ENCODE measurements at regions not wholly inside any gene's neighbourhood (a gene's known extent, or its start where the extent isn't known, plus 50 kb on each side); places are given as distances from the start of the nearest gene placed in this dataset.

GRCh38 chr3:176512037-176512436 is 685.2 kb downstream of the TBL1XR1 start:
- no peaks in the 10 kb centered on the region for H3K27me3 ChIP-seq
- no peak for ATAC-seq
- WGBS, 2 donors (ENCODE audit: low coverage in 1 of 2) = 100% methylated on average over 1 of the region's 1 CpG; no CpG with 5 or more reads in 1 of the 2 donors
- H3K9me3 ChIP-seq = peaks cover 0 to 41% (median 0%) of the 10 kb centered on the region in 3 donors
- H3K4me1 ChIP-seq = no peaks in the 10 kb centered on the region
- H3K27ac ChIP-seq = no peak overlapping the region
- no peaks in the 10 kb centered on the region for H3K36me3 ChIP-seq
- TF ChIP-seq CTCF (IDR thresholded peaks at IDR 0.05) (no peak), POLR2AphosphoS5 (IDR thresholded peaks at IDR 0.05) (no peak), EP300 (IDR thresholded peaks at IDR 0.05) (no peak), POLR2A (IDR thresholded peaks at IDR 0.05) (no peak)
- no peak overlapping the region for H3K4me3 ChIP-seq

GRCh38 chr3:176510097-176510496 is 687.2 kb downstream of the TBL1XR1 start:
- Histone ChIP-seq H3K36me3 (no peaks in the 10 kb centered on the region), H3K27ac (no peak overlapping the region), H3K27me3 (no peaks in the 10 kb centered on the region), H3K4me1 (no peaks in the 10 kb centered on the region), H3K4me3 (no peak overlapping the region), H3K9me3 (peaks cover 0 to 37% (median 0%) of the 10 kb centered on the region in 3 donors)
- no peak for TF ChIP-seq CTCF (IDR thresholded peaks at IDR 0.05)
- TF ChIP-seq POLR2A (IDR thresholded peaks at IDR 0.05) = no peak
- no peak for TF ChIP-seq POLR2AphosphoS5 (IDR thresholded peaks at IDR 0.05)
- TF ChIP-seq EP300 (IDR thresholded peaks at IDR 0.05) = no peak
- ATAC-seq = no peak
- WGBS, 2 donors (ENCODE audit: low coverage in 1 of 2) = 93% methylated on average over 2 to 4 of the region's 4 CpGs

- ATAC-seq = no peak
- 71 to 85% methylated on average over 2 to 9 of the region's 9 CpGs for WGBS, 2 donors (ENCODE audit: low coverage in 1 of 2)
- TF ChIP-seq CTCF (IDR thresholded peaks at IDR 0.05) = no peak
- no peak for TF ChIP-seq POLR2A (IDR thresholded peaks at IDR 0.05)
- TF ChIP-seq POLR2AphosphoS5 (IDR thresholded peaks at IDR 0.05) = no peak
- no peak for TF ChIP-seq EP300 (IDR thresholded peaks at IDR 0.05)
- Histone ChIP-seq H3K36me3 (no peaks in the 10 kb centered on the region), H3K27me3 (no peaks in the 10 kb centered on the region), H3K27ac (no peak overlapping the region), H3K4me3 (no peak overlapping the region), H3K9me3 (no peaks in the 10 kb centered on the region), H3K4me1 (no peaks in the 10 kb centered on the region)
These were observed 691.2 kb downstream of the TBL1XR1 start for GRCh38 chr3:176505878-176506621.

GRCh38 chr3:176491084-176491483 is 706.2 kb downstream of the TBL1XR1 start:
- Histone ChIP-seq H3K27ac (no peak overlapping the region), H3K27me3 (no peaks in the 10 kb centered on the region), H3K36me3 (no peaks in the 10 kb centered on the region), H3K4me1 (no peaks in the 10 kb centered on the region), H3K4me3 (no peak overlapping the region), H3K9me3 (no peaks in the 10 kb centered on the region)
- 80 to 100% methylated on average over 1 to 3 of the region's 3 CpGs for WGBS, 2 donors (ENCODE audit: low coverage in 1 of 2)
- TF ChIP-seq POLR2AphosphoS5 (IDR thresholded peaks at IDR 0.05) (no peak), CTCF (IDR thresholded peaks at IDR 0.05) (no peak), EP300 (IDR thresholded peaks at IDR 0.05) (no peak), POLR2A (IDR thresholded peaks at IDR 0.05) (no peak)
- ATAC-seq = no peak

- no peak overlapping the region for H3K27ac ChIP-seq
- ATAC-seq = no peak
- TF ChIP-seq POLR2A (IDR thresholded peaks at IDR 0.05) (no peak), EP300 (IDR thresholded peaks at IDR 0.05) (no peak), POLR2AphosphoS5 (IDR thresholded peaks at IDR 0.05) (no peak), CTCF (IDR thresholded peaks at IDR 0.05) (no peak)
- 87 to 100% methylated on average over 2 of the region's 2 CpGs for WGBS, 2 donors (ENCODE audit: low coverage in 1 of 2)
- H3K9me3 ChIP-seq = no peaks in the 10 kb centered on the region
- no peaks in the 10 kb centered on the region for H3K27me3 ChIP-seq
- no peak overlapping the region for H3K4me3 ChIP-seq
- no peaks in the 10 kb centered on the region for H3K36me3 ChIP-seq
- no peaks in the 10 kb centered on the region for H3K4me1 ChIP-seq
These were observed 706.9 kb downstream of the TBL1XR1 start for GRCh38 chr3:176490357-176490756.

Measured in gastroesophageal sphincter (tissue), 4 donors.